Trophoblast cell (in vitro differentiated cells and primary cell): ENCODE measurements at regions not wholly inside any gene's neighbourhood (a gene's known extent, or its start where the extent isn't known, plus 50 kb on each side); places are given as distances from the start of the nearest gene placed in this dataset.

ENCODE experiments used
- DNase-seq, 2 donors: peaks; one replicate each; pipeline ENCODE4 v3.0.0-alpha.2; 2016
- H2AFZ ChIP-seq: 2 replicates; pipeline ENCODE4 v1.6.1; 2013; ENCODE audit warnings: low read length, moderate library complexity, mild to moderate bottlenecking; ENCODE audit not compliant: insufficient read depth, poor library complexity
- H2AK5ac ChIP-seq: 2 replicates; pipeline ENCODE4 v1.6.1; 2013; ENCODE audit warnings: mild to moderate bottlenecking, low read length
- H2BK120ac ChIP-seq: 2 replicates; pipeline ENCODE4 v1.6.1; 2013; ENCODE audit warnings: low read length, mild to moderate bottlenecking, moderate library complexity; ENCODE audit not compliant: insufficient read depth, poor library complexity
- H2BK12ac ChIP-seq: 2 replicates; pipeline ENCODE4 v1.6.1; 2013; ENCODE audit warnings: mild to moderate bottlenecking, low read length, moderate library complexity
- H2BK5ac ChIP-seq: 2 replicates; pipeline ENCODE4 v1.6.1; 2013; ENCODE audit warnings: low read length, low read depth, moderate library complexity, mild to moderate bottlenecking; ENCODE audit not compliant: poor library complexity
- H3K14ac ChIP-seq: 2 replicates; pipeline ENCODE4 v1.6.1; 2013; ENCODE audit warnings: mild to moderate bottlenecking, low read length
- H3K18ac ChIP-seq: 2 replicates; pipeline ENCODE4 v1.6.1; 2013; ENCODE audit warnings: mild to moderate bottlenecking, low read length
- H3K23ac ChIP-seq: 2 replicates; pipeline ENCODE4 v1.6.1; 2013; ENCODE audit warnings: low read length
- H3K27ac ChIP-seq: 2 replicates; pipeline ENCODE4 v1.5.1; 2013; ENCODE audit warnings: low read depth, mild to moderate bottlenecking, inconsistent platforms, low read length, moderate library complexity
- H3K27me3 ChIP-seq: 2 replicates; pipeline ENCODE4 v1.6.1; 2013; ENCODE audit warnings: inconsistent platforms, mild to moderate bottlenecking, low read length, moderate library complexity; ENCODE audit not compliant: insufficient read depth
- H3K36me3 ChIP-seq, 2 experiments: 1 replicate in 1 of 2; 2 replicates in 1 of 2; pipeline ENCODE4 v1.6.1; 2013; ENCODE audit warnings: low read length in 2 of 2, mild to moderate bottlenecking in 2 of 2, moderate library complexity in 1 of 2; ENCODE audit not compliant: insufficient read depth in 2 of 2, control insufficient read depth in 1 of 2
- H3K4ac ChIP-seq: 2 replicates; pipeline ENCODE4 v1.6.1; 2013; ENCODE audit warnings: low read depth, mild to moderate bottlenecking, low read length, moderate library complexity
- H3K4me1 ChIP-seq, 2 experiments: 1 replicate in 1 of 2; 2 replicates in 1 of 2; pipeline ENCODE4 v1.6.1; 2013; ENCODE audit warnings: low read length in 2 of 2, mild to moderate bottlenecking in 2 of 2, moderate library complexity in 1 of 2; ENCODE audit not compliant: insufficient read depth in 2 of 2, control insufficient read depth in 1 of 2
- H3K4me2 ChIP-seq: 2 replicates; pipeline ENCODE4 v1.6.1; 2013; ENCODE audit warnings: inconsistent platforms, mild to moderate bottlenecking, low read length, moderate library complexity
- H3K4me3 ChIP-seq: 2 replicates; pipeline ENCODE4 v1.5.1; 2013; ENCODE audit warnings: mild to moderate bottlenecking, low read depth, low read length, inconsistent platforms
- H3K79me1 ChIP-seq: one replicate; pipeline ENCODE4 v1.6.1; 2013; ENCODE audit warnings: low read length
- H3K79me2 ChIP-seq: 2 replicates; pipeline ENCODE4 v1.6.1; 2013; ENCODE audit warnings: low read length, mild to moderate bottlenecking; ENCODE audit not compliant: control insufficient read depth, insufficient read depth, poor library complexity
- H3K9ac ChIP-seq: 2 replicates; pipeline ENCODE4 v1.6.1; 2013; ENCODE audit warnings: mild to moderate bottlenecking, low read length
- H3K9me3 ChIP-seq: 2 replicates; pipeline ENCODE4 v1.6.1; 2013; ENCODE audit warnings: low read depth, mild to moderate bottlenecking, control low read depth, inconsistent platforms, low read length; ENCODE audit not compliant: insufficient read depth
- H4K12ac ChIP-seq: 2 replicates; pipeline ENCODE4 v1.6.1; 2013; ENCODE audit warnings: low read depth, mild to moderate bottlenecking, low read length, moderate library complexity
- H4K8ac ChIP-seq: 2 replicates; pipeline ENCODE4 v1.6.1; 2013; ENCODE audit warnings: low read depth, mild to moderate bottlenecking, low read length, moderate library complexity
- H4K91ac ChIP-seq: one replicate; pipeline ENCODE4 v1.6.1; 2013; ENCODE audit warnings: low read depth, mild to moderate bottlenecking, low read length, moderate library complexity
- WGBS: extraction: QIAGEN DNeasy Blood & Tissue Kit; methylation state at CpG from one replicate; pipeline ENCODE4 v1.1.7; 2013; ENCODE audit warnings: missing lambda C conversion rate; ENCODE audit not compliant: insufficient read length, insufficient coverage; ENCODE audit errors: extremely low coverage; 5-methylcytosine and 5-hydroxymethylcytosine counted together

DNA sequence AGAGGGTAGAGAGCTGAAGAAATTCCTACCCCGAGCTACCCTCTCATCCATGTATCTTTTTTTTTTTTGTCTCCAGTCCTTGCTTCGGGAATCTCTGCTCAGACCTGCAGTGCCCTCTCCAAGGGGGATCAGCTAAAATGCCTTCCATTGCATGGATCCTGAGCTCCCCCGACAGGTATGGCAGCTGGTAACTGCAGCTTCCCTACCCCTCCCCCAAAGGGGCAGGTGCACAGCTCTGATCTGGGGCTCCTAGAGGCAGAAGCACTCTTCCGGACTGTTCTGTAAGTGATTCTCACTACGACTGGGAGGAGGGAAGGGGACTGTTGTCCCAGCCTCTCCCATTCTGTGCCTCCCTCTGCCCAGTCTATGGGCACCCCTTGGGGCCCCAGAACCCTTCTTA lies 169.6 kb downstream of the MELK start:
- no peak for DNase-seq
- no peaks in the 10 kb centered on the region for H3K79me2 ChIP-seq
- no peak overlapping the region for H2BK5ac ChIP-seq
- no peak overlapping the region for H3K9ac ChIP-seq
- no peak overlapping the region for H4K8ac ChIP-seq
- no peaks in the 10 kb centered on the region for H3K4me1 ChIP-seq
- H3K23ac ChIP-seq: no peak overlapping the region
- no peak overlapping the region for H2AK5ac ChIP-seq
- no peak overlapping the region for H3K14ac ChIP-seq
- H4K91ac ChIP-seq: no peak overlapping the region
- peaks cover 2% of the 10 kb centered on the region for H3K9me3 ChIP-seq
- no peak overlapping the region for H3K4me3 ChIP-seq
- H2BK12ac ChIP-seq: no peak overlapping the region
- no peak overlapping the region for H3K18ac ChIP-seq
- no peak overlapping the region for H4K12ac ChIP-seq
- no peak overlapping the region for H3K4me2 ChIP-seq
- no peaks in the 10 kb centered on the region for H3K27me3 ChIP-seq
- H2BK120ac ChIP-seq: no peak overlapping the region
- H3K36me3 ChIP-seq: no peaks in the 10 kb centered on the region
- WGBS: no CpG with 5 or more reads among the region's 5 CpGs
- no peaks in the 10 kb centered on the region for H3K79me1 ChIP-seq
- H3K4ac ChIP-seq: no peak overlapping the region
- H2AFZ ChIP-seq: no peak overlapping the region
- no peak overlapping the region for H3K27ac ChIP-seq

- WGBS: no CpG with 5 or more reads among the region's 3 CpGs
- Histone ChIP-seq H3K4me1 (no peaks in the 10 kb centered on the region), H2BK5ac (no peak overlapping the region), H3K9ac (no peak overlapping the region), H3K4ac (no peak overlapping the region), H2AFZ (no peak overlapping the region), H3K27ac (no peak overlapping the region), H4K8ac (no peak overlapping the region), H3K23ac (no peak overlapping the region), H3K4me2 (no peak overlapping the region), H4K91ac (no peak overlapping the region), H3K79me2 (no peaks in the 10 kb centered on the region), H3K9me3 (peaks cover 1% of the 10 kb centered on the region), H3K18ac (no peak overlapping the region), H3K27me3 (no peaks in the 10 kb centered on the region), H2AK5ac (no peak overlapping the region), H3K79me1 (no peaks in the 10 kb centered on the region), H2BK12ac (no peak overlapping the region), H3K14ac (no peak overlapping the region), H3K4me3 (no peak overlapping the region), H2BK120ac (no peak overlapping the region), H3K36me3 (no peaks in the 10 kb centered on the region), H4K12ac (no peak overlapping the region)
- no peak for DNase-seq
Measured at GRCh38 chr9:36744678-36745077, 172.0 kb downstream of the MELK start.

DNA sequence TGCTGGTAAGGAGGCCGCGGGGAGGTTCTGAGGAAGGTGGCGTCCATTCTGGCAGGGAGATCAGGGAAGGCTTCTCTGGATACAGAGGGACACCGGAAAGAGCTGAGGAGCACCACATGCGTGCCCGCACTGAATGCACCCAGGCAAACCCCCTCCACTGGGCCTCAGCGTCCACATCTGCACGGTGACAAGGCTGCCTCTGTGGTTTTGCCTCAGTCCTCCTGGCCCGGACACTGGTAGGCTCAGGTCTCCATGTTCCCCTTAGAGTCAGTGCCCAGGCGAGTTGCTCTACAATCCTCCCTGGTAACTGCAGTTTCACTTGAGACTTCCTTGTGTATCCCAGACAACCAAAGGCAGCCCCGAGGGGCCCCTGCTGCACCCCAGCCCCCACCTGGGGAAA lies 173.3 kb downstream of the MELK start:
- Histone ChIP-seq H3K4me1 (no peaks in the 10 kb centered on the region), H3K9ac (no peak overlapping the region), H3K79me2 (no peaks in the 10 kb centered on the region), H2AK5ac (no peak overlapping the region), H4K91ac (no peak overlapping the region), H3K79me1 (no peaks in the 10 kb centered on the region), H3K27ac (no peak overlapping the region), H4K12ac (no peak overlapping the region), H3K4me2 (no peak overlapping the region), H3K23ac (no peak overlapping the region), H2AFZ (no peak overlapping the region), H2BK120ac (no peak overlapping the region), H2BK5ac (no peak overlapping the region), H2BK12ac (no peak overlapping the region), H3K4ac (no peak overlapping the region), H3K36me3 (no peaks in the 10 kb centered on the region), H3K18ac (no peak overlapping the region), H3K27me3 (no peaks in the 10 kb centered on the region), H3K9me3 (no peaks in the 10 kb centered on the region), H3K4me3 (no peak overlapping the region), H4K8ac (no peak overlapping the region), H3K14ac (no peak overlapping the region)
- WGBS: no CpG with 5 or more reads among the region's 11 CpGs
- no peak for DNase-seq

GRCh38 chr9:36746415-36746814 lies 173.7 kb downstream of the MELK start:
- no peaks in the 10 kb centered on the region for H3K79me1 ChIP-seq
- H4K8ac ChIP-seq: no peak overlapping the region
- H3K4ac ChIP-seq: no peak overlapping the region
- H4K91ac ChIP-seq: no peak overlapping the region
- H3K4me2 ChIP-seq: no peak overlapping the region
- no peaks in the 10 kb centered on the region for H3K4me1 ChIP-seq
- H3K18ac ChIP-seq: no peak overlapping the region
- H3K27me3 ChIP-seq: no peaks in the 10 kb centered on the region
- no peaks in the 10 kb centered on the region for H3K79me2 ChIP-seq
- no peak overlapping the region for H3K14ac ChIP-seq
- no peaks in the 10 kb centered on the region for H3K36me3 ChIP-seq
- WGBS: no CpG with 5 or more reads among the region's 3 CpGs
- H3K4me3 ChIP-seq: no peak overlapping the region
- no peak for DNase-seq
- H3K9me3 ChIP-seq: no peaks in the 10 kb centered on the region
- no peak overlapping the region for H2AK5ac ChIP-seq
- H3K9ac ChIP-seq: no peak overlapping the region
- no peak overlapping the region for H2BK12ac ChIP-seq
- no peak overlapping the region for H2BK5ac ChIP-seq
- H2BK120ac ChIP-seq: no peak overlapping the region
- no peak overlapping the region for H2AFZ ChIP-seq
- no peak overlapping the region for H3K23ac ChIP-seq
- no peak overlapping the region for H4K12ac ChIP-seq
- no peak overlapping the region for H3K27ac ChIP-seq
